A172 (cell line): ENCODE measurements at regions not wholly inside any gene's neighbourhood (a gene's known extent, or its start where the extent isn't known, plus 50 kb on each side); places are given as distances from the start of the nearest gene placed in this dataset.
A peak's percentile ranks its signal among the peaks of the same experiment; 100 is the strongest.

Source experiments
- DNase-seq: peaks from one replicate; pipeline ENCODE4 v3.0.0-alpha.2; 2015; ENCODE audit warnings: low spot score

- DNase-seq, result peak; percentile 86
Measured at GRCh38 chr2:12412898-12413305, 303.8 kb upstream of the TRIB2 start.

- DNase-seq, result no peak
Measured at GRCh38 chr2:12415536-12415935, 301.2 kb upstream of the TRIB2 start.

- DNase-seq, result peak; percentile 21
Measured at GRCh38 chr2:12416600-12416999, 300.1 kb upstream of the TRIB2 start.

- DNase-seq, result no peak
Measured at GRCh38 chr2:12417786-12418185, 298.9 kb upstream of the TRIB2 start.

- no peak for DNase-seq
Measured at GRCh38 chr2:12419803-12420202, 296.9 kb upstream of the TRIB2 start.

- DNase-seq, result no peak
Measured at GRCh38 chr2:12421046-12421445, 295.7 kb upstream of the TRIB2 start.

GRCh38 chr2:12424219-12424618, 292.5 kb upstream of the TRIB2 start:
- no peak for DNase-seq

GRCh38 chr2:12424809-12425208, 291.9 kb upstream of the TRIB2 start:
- no peak for DNase-seq

- DNase-seq, result no peak
Measured at GRCh38 chr2:12428324-12428723, 288.4 kb upstream of the TRIB2 start.

GRCh38 chr2:12428786-12429185, 287.9 kb upstream of the TRIB2 start:
- DNase-seq, result no peak

GRCh38 chr2:12429779-12430406, 286.8 kb upstream of the TRIB2 start:
- DNase-seq, result no peak

- DNase-seq, result no peak
Measured at GRCh38 chr2:12430407-12431133, 286.2 kb upstream of the TRIB2 start.

- DNase-seq, result no peak
Measured at GRCh38 chr2:12432985-12433625, 283.6 kb upstream of the TRIB2 start.

- DNase-seq, result no peak
Measured at GRCh38 chr2:12433626-12433990, 283.1 kb upstream of the TRIB2 start.

- no peak for DNase-seq
Measured at GRCh38 chr2:12434630-12435098, 282.1 kb upstream of the TRIB2 start.

- DNase-seq, result no peak
Measured at GRCh38 chr2:12435430-12436222, 281.1 kb upstream of the TRIB2 start.

- no peak for DNase-seq
Measured at GRCh38 chr2:12436483-12436882, 280.3 kb upstream of the TRIB2 start.

GRCh38 chr2:12436935-12437561, 279.7 kb upstream of the TRIB2 start:
- DNase-seq, result no peak

- DNase-seq, result no peak
Measured at GRCh38 chr2:12440731-12441130, 276.0 kb upstream of the TRIB2 start.

- no peak for DNase-seq
Measured at GRCh38 chr2:12441750-12442475, 274.8 kb upstream of the TRIB2 start.

- DNase-seq, result no peak
Measured at GRCh38 chr2:12442476-12442847, 274.3 kb upstream of the TRIB2 start.
